ENCODE measurements at regions not wholly inside any gene's neighbourhood (a gene's known extent, or its start where the extent isn't known, plus 50 kb on each side); places are given as distances from the start of the nearest gene placed in this dataset.

DNA sequence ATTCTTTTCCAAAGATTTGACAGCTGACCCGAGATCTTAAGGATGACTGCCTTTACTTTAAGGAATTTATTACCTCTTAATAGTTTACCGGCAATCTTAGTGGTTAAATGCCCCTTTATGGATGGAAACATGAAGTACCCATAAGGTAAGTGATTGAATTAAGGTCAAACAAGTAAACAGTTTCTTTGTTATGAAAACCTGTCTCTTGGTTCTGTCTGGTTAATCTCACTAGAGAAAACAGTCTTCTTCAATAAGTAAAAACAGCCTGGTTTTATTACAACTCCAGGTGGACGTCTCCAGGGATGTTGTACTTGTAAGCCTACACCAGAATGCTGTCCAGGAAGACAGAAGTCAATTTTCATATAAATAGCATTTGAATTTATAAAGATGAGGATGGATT is 161.8 kb upstream of the MTPN start:
- TF ChIP-seq, protein P1, sequence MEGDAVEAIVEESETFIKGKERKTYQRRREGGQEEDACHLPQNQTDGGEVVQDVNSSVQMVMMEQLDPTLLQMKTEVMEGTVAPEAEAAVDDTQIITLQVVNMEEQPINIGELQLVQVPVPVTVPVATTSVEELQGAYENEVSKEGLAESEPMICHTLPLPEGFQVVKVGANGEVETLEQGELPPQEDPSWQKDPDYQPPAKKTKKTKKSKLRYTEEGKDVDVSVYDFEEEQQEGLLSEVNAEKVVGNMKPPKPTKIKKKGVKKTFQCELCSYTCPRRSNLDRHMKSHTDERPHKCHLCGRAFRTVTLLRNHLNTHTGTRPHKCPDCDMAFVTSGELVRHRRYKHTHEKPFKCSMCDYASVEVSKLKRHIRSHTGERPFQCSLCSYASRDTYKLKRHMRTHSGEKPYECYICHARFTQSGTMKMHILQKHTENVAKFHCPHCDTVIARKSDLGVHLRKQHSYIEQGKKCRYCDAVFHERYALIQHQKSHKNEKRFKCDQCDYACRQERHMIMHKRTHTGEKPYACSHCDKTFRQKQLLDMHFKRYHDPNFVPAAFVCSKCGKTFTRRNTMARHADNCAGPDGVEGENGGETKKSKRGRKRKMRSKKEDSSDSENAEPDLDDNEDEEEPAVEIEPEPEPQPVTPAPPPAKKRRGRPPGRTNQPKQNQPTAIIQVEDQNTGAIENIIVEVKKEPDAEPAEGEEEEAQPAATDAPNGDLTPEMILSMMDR (IDR thresholded peaks at IDR 0.05): no peak
- no peak for TF ChIP-seq EZH2 (IDR thresholded peaks at IDR 0.05; ENCODE audit: borderline replicate concordance, insufficient read depth, low read depth, low read length, poor library complexity, severe bottlenecking)

All from B cell (primary cell).